ENCODE measurements at regions not wholly inside any gene's neighbourhood (a gene's known extent, or its start where the extent isn't known, plus 50 kb on each side); places are given as distances from the start of the nearest gene placed in this dataset.

GRCh38 chr6:140747114-140747513 lies 1372.7 kb upstream of the CITED2 start:
- TF ChIP-seq CTCF (IDR thresholded peaks at IDR 0.05) (no peak), ZFX (IDR thresholded peaks at IDR 0.05; ENCODE audit: borderline replicate concordance) (no peak)
